Activated naive CD8-positive, alpha-beta T cell treated with anti-CD3 and anti-CD28 coated beads, Interleukin-2, amount 50 U/mL, for 24 hours (primary cell): ENCODE measurements at regions not wholly inside any gene's neighbourhood (a gene's known extent, or its start where the extent isn't known, plus 50 kb on each side); places are given as distances from the start of the nearest gene placed in this dataset.
"Not testable (repeated sequence)": the region's sequence is repeated elsewhere in the genome, so short reads cannot be mapped to it uniquely, and the experiment has no call there.

Experiments
- ATAC-seq: fragments of 150-1000 bp; cut with Tn5 transposase; one replicate; pipeline ENCODE4 v1.10.0; 2021
- DNase-seq: peaks from one replicate; pipeline ENCODE4 v3.0.0; 2021
- H3K27ac Mint-ChIP-seq: one replicate; pipeline ENCODE4 v1.8.0; 2021; ENCODE audit warnings: mild to moderate bottlenecking, mixed read lengths
- H3K27me3 Mint-ChIP-seq: one replicate; pipeline ENCODE4 v1.8.0; 2021; ENCODE audit warnings: mixed read lengths
- H3K36me3 Mint-ChIP-seq: one replicate; pipeline ENCODE4 v1.8.0; 2021; ENCODE audit warnings: low read depth, mixed read lengths
- H3K4me1 Mint-ChIP-seq: one replicate; pipeline ENCODE4 v1.8.0; 2021; ENCODE audit warnings: mixed read lengths
- H3K4me3 Mint-ChIP-seq: one replicate; pipeline ENCODE4 v1.8.0; 2021; ENCODE audit warnings: mild to moderate bottlenecking, moderate library complexity, mixed read lengths
- H3K9me3 Mint-ChIP-seq: one replicate; pipeline ENCODE4 v1.8.0; 2021; ENCODE audit warnings: mixed read lengths

- peaks cover 7% of the 10 kb centered on the region for H3K36me3 Mint-ChIP-seq
- H3K4me1 Mint-ChIP-seq = peaks cover 22% of the 10 kb centered on the region
- no peak overlapping the region for H3K27ac Mint-ChIP-seq
- peaks cover 4% of the 10 kb centered on the region for H3K9me3 Mint-ChIP-seq
- DNase-seq (no peak), ATAC-seq (no peak)
- no peaks in the 10 kb centered on the region for H3K27me3 Mint-ChIP-seq
- H3K4me3 Mint-ChIP-seq = no peak overlapping the region
Observed at GRCh38 chr2:7559791-7560190, 642.6 kb downstream of the RNF144A start.

DNA sequence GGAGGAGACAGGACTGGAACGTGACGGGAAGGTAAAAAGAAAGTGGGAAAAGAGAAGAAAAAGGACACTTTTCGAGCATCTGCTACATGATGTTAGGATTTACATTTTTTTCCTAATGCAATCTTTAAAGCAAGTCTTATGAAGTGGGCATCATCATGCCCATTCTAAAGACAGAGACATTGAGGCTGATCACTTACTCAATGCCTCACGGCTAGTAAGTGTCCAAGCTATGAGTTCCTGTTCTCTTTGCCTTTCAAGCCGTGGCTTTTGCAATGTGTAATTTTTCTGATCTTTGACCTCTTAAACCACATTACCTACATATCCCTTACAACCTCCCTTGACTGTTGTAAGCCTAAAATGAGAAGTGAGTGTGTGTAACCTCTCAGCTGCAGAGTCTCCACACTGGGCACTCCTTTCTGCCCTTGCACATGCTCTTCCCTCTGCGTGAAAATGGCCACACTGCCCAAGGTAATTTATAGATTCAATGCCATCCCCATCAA lies 649.2 kb downstream of the RNF144A start:
- Mint-ChIP-seq H3K4me1 (peaks cover 61% of the 10 kb centered on the region), H3K27me3 (no peaks in the 10 kb centered on the region), H3K27ac (peak overlapping the region; percentile 61)

DNA sequence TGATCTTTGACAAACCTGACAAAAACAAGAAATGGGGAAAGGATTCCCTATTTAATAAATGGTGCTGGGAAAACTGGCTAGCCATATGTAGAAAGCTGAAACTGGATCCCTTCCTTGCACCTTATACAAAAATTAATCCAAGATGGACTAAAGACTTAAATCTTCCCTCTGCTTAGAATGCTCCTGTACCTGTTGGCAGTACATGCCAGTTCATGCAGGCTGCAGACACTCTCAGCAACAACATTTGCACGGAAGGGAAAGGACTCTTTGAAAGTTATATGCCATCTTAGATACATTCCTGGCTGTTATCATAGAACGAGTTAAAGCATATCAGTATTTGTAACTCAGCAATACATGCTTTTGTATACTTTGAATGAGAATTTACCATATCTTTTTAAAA lies 649.9 kb downstream of the RNF144A start:
- not testable (repeated sequence) for DNase-seq, H3K27me3 Mint-ChIP-seq, ATAC-seq
- H3K36me3 Mint-ChIP-seq = peaks cover 27% of the 10 kb centered on the region
- peaks cover 67% of the 10 kb centered on the region for H3K4me1 Mint-ChIP-seq
- peaks cover 18% of the 10 kb centered on the region for H3K9me3 Mint-ChIP-seq
- H3K27ac Mint-ChIP-seq = peak overlapping the region; percentile 61
- peak overlapping the region; percentile 10 for H3K4me3 Mint-ChIP-seq

More for the DNA sequence above, 649.2 kb downstream of the RNF144A start:
- DNase-seq (no peak), ATAC-seq (no peak)
- peaks cover 27% of the 10 kb centered on the region for H3K36me3 Mint-ChIP-seq
- H3K4me3 Mint-ChIP-seq = no peak overlapping the region
- peaks cover 18% of the 10 kb centered on the region for H3K9me3 Mint-ChIP-seq

DNA sequence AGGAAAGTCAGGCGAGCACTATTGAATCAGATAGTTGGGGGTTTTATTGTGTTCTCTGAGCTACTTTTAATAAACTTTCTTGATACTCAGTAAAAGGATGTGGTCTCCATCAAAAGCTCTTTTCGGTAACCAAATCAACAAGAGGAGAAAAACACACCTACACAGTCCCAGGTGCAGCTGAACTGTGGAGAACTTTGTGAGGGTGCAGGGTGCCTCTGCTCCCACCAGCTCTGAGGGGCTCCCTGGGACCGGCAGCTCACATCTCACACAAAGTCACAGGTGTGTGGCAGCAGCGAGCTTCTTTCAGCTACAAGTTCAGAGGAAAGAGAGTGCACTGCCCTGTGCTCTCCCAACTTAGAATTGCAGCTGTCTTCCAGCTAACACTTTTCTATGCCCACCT lies 650.4 kb downstream of the RNF144A start:
- ATAC-seq (peak; percentile 91), DNase-seq (peak; percentile 50)
- H3K4me3 Mint-ChIP-seq = peak overlapping the region; percentile 10
- H3K27me3 Mint-ChIP-seq = no peaks in the 10 kb centered on the region
- H3K27ac Mint-ChIP-seq = peak overlapping the region; percentile 61
- H3K4me1 Mint-ChIP-seq = peaks cover 73% of the 10 kb centered on the region
- peaks cover 27% of the 10 kb centered on the region for H3K36me3 Mint-ChIP-seq
- peaks cover 18% of the 10 kb centered on the region for H3K9me3 Mint-ChIP-seq

GRCh38 chr2:7570247-7570646 lies 653.0 kb downstream of the RNF144A start:
- H3K4me3 Mint-ChIP-seq = no peak overlapping the region
- H3K9me3 Mint-ChIP-seq = peaks cover 14% of the 10 kb centered on the region
- no peaks in the 10 kb centered on the region for H3K27me3 Mint-ChIP-seq
- no peak overlapping the region for H3K27ac Mint-ChIP-seq
- no peak for ATAC-seq
- H3K36me3 Mint-ChIP-seq = peaks cover 20% of the 10 kb centered on the region
- no peak for DNase-seq
- peaks cover 71% of the 10 kb centered on the region for H3K4me1 Mint-ChIP-seq

DNA sequence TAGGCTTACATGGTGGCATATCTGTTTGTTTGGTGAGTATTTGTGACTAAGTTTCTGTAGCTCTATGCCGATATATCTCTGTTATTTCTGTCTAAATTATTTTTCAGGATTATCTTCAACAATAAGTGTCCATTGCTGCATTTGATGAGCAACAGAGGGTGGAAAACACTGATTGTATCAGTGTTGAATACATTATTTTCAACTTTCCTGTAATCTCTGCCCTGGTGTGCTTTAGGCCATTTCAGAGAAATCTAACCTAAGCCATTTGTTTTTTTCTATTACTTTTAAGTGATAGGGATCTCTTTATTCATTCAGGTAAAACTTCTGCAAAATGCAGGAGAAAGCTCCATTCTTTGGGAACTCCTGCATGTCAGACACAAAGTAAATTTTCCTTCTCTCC lies 654.5 kb downstream of the RNF144A start:
- Mint-ChIP-seq H3K27me3 (no peaks in the 10 kb centered on the region), H3K4me1 (peaks cover 58% of the 10 kb centered on the region), H3K9me3 (peaks cover 7% of the 10 kb centered on the region), H3K4me3 (no peak overlapping the region), H3K27ac (peak overlapping the region; percentile 11), H3K36me3 (peaks cover 12% of the 10 kb centered on the region)
- no peak for DNase-seq
- ATAC-seq = no peak

GRCh38 chr2:7572450-7572849 lies 655.2 kb downstream of the RNF144A start:
- no peaks in the 10 kb centered on the region for H3K27me3 Mint-ChIP-seq
- peaks cover 51% of the 10 kb centered on the region for H3K4me1 Mint-ChIP-seq
- H3K4me3 Mint-ChIP-seq = no peak overlapping the region
- peaks cover 15% of the 10 kb centered on the region for H3K36me3 Mint-ChIP-seq
- peak; percentile 60 for ATAC-seq
- peak overlapping the region; percentile 11 for H3K27ac Mint-ChIP-seq
- H3K9me3 Mint-ChIP-seq = peaks cover 9% of the 10 kb centered on the region
- DNase-seq = peak; percentile 38

DNA sequence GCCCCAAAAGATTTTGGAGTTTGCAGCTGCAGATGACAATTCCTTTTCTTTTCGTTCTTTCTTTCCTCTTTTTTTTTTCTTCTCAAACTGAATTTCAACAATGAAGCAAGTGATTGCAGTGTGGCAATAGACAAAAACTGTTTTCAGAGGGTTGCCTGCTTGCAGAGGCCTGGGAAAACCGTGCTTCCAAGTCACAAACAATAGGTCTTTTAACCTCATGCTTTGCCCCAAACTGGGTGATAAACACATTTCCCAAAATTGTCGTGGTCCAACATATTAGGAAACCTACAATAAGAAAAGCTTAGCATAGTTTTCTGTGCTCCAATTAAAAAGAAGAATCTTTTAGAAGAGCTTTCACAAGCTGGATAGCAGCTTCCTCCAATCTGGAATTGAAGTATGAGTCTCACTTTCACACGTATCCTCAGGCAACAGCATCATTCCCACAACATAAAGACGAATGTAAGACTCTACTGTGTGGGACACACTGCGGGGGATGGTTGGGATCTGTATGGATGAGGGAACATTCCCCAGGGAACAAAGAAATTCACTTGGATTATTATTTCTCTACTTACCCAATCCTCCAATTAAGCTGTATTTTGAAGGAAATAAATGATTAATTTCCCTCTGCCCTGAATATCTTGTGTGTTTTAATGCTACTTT lies 656.1 kb downstream of the RNF144A start:
- H3K36me3 Mint-ChIP-seq = peaks cover 22% of the 10 kb centered on the region
- no peaks in the 10 kb centered on the region for H3K27me3 Mint-ChIP-seq
- no peak overlapping the region for H3K4me3 Mint-ChIP-seq
- DNase-seq = no peak
- H3K4me1 Mint-ChIP-seq = peaks cover 42% of the 10 kb centered on the region
- H3K9me3 Mint-ChIP-seq = peaks cover 17% of the 10 kb centered on the region
- no peak for ATAC-seq
- H3K27ac Mint-ChIP-seq = no peak overlapping the region

DNA sequence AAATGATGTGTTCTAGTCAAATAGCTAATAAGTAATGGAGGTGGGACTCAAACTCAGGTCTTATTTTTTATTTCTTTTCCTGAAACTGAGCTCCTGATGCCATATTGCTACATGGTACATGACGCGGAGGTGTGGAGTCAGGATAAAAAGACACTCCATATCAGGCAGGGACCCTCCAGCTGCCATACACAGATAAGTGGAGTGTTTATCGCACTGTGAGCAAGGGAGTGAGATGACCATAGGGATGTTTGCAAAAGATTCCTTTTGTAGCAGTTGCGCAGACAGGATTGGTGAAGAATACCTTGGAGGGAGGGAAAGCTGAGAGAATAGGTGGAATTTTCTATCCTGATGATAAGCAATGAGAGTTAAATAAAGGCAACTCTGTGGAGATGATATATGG lies 657.2 kb downstream of the RNF144A start:
- peaks cover 34% of the 10 kb centered on the region for H3K4me1 Mint-ChIP-seq
- peaks cover 27% of the 10 kb centered on the region for H3K36me3 Mint-ChIP-seq

GRCh38 chr2:7577769-7578168 lies 660.6 kb downstream of the RNF144A start:
- H3K4me1 Mint-ChIP-seq = peaks cover 4% of the 10 kb centered on the region
- H3K9me3 Mint-ChIP-seq = peaks cover 29% of the 10 kb centered on the region
- no peaks in the 10 kb centered on the region for H3K27me3 Mint-ChIP-seq
- no peak overlapping the region for H3K4me3 Mint-ChIP-seq
- H3K36me3 Mint-ChIP-seq = peaks cover 21% of the 10 kb centered on the region
- no peak for DNase-seq
- no peak for ATAC-seq
- no peak overlapping the region for H3K27ac Mint-ChIP-seq

More for the DNA sequence above, 657.2 kb downstream of the RNF144A start:
- ATAC-seq (no peak), DNase-seq (no peak)
- Mint-ChIP-seq H3K27me3 (no peaks in the 10 kb centered on the region), H3K27ac (no peak overlapping the region), H3K9me3 (peaks cover 27% of the 10 kb centered on the region), H3K4me3 (no peak overlapping the region)

DNA sequence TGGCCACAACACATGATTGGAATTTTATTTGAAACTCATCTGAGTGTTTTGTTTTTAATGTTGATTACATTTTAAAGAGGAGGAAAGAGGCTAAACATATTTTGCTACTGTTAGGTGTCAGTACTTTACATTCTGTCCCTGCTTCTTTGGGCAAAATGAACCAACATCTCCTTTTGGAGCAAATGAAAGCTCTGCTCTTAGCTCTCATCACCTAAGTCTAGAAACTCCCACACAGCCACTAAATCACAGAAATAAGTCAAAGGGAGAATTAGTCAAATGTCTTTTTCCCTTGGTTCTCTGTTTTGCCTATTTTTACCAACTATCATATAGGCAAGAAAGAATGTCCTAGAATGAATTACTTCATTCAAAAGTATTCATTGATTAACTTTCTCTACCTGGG lies 666.8 kb downstream of the RNF144A start:
- peaks cover 31% of the 10 kb centered on the region for H3K4me1 Mint-ChIP-seq
- no peak for DNase-seq
- H3K9me3 Mint-ChIP-seq = peaks cover 14% of the 10 kb centered on the region
- ATAC-seq = no peak
- no peak overlapping the region for H3K4me3 Mint-ChIP-seq
- no peaks in the 10 kb centered on the region for H3K27me3 Mint-ChIP-seq
- H3K36me3 Mint-ChIP-seq = peaks cover 1% of the 10 kb centered on the region
- no peak overlapping the region for H3K27ac Mint-ChIP-seq

DNA sequence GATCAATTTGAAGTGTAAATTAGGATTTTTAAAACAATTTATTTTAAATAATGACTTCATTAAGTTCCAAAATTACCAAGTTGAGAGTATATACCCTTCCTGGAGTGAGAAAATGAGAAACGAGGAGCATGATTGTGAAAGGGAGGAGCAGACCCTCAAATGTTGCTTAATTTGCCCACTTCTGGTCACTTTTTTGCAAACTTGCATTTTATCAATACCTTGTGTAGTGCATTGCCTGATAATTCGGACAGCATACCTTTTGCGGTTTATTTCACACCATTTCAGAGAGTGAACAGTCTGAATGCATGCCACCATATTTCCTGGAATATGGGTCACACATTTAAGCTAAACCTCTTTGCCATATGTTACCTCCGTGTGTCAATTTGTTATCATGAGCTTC lies 669.7 kb downstream of the RNF144A start:
- no peak for ATAC-seq
- H3K4me3 Mint-ChIP-seq = no peak overlapping the region

DNA sequence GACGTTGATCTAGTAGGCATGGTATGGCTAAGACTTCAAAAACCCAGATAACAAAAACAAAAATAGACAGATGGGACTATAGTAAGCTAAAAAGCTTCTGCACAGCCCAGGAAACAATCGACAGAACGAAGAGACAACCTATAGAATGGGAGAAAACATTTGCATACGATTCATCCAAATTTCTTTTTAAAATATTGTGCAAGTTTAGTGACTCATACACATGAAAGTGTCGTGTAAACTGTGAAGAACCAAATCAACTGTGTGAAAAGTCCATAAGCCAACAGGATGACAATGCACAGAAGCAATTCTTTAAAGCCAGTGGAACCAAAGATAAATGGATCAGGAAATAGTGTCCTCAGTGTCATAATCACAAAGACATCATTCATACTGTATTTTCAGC lies 671.1 kb downstream of the RNF144A start:
- Mint-ChIP-seq H3K4me3 (no peak overlapping the region), H3K9me3 (peaks cover 13% of the 10 kb centered on the region), H3K36me3 (peaks cover 1% of the 10 kb centered on the region), H3K27me3 (no peaks in the 10 kb centered on the region), H3K27ac (peak overlapping the region; percentile 1), H3K4me1 (peaks cover 41% of the 10 kb centered on the region)
- DNase-seq = no peak
- peak; percentile 85 for ATAC-seq

More for the DNA sequence above, 669.7 kb downstream of the RNF144A start:
- no peaks in the 10 kb centered on the region for H3K27me3 Mint-ChIP-seq
- no peak overlapping the region for H3K27ac Mint-ChIP-seq
- no peak for DNase-seq
- peaks cover 36% of the 10 kb centered on the region for H3K4me1 Mint-ChIP-seq
- H3K9me3 Mint-ChIP-seq = peaks cover 13% of the 10 kb centered on the region
- peaks cover 1% of the 10 kb centered on the region for H3K36me3 Mint-ChIP-seq

DNA sequence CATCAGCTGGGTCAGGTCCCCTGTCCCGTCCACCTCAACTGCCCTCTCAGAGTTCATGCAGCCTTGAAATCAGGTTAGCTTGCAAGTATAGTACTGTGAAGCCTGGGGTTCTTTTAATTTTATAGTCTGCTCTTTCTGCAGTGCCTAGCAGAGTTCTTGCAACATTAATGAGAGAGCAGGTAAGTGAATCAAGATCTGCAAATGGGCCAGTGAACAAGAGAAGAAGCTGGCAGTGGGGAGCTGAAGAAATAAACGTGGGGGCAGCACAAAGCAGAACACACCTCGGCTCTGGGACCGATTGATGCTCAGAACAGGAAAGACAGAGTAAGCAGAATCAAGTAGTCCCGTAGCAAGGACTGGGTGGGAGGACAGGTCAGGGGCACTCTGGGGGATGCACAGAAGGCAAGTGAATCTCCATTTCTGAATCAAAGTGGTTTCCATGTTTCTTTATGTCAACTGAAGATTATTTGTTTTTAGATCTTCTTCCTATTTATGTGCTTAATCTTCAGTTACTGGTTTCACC lies 675.5 kb downstream of the RNF144A start:
- Mint-ChIP-seq H3K4me1 (peaks cover 22% of the 10 kb centered on the region), H3K27me3 (no peaks in the 10 kb centered on the region), H3K4me3 (no peak overlapping the region), H3K36me3 (no peaks in the 10 kb centered on the region), H3K9me3 (peaks cover 4% of the 10 kb centered on the region), H3K27ac (no peak overlapping the region)
- DNase-seq (no peak), ATAC-seq (no peak)

DNA sequence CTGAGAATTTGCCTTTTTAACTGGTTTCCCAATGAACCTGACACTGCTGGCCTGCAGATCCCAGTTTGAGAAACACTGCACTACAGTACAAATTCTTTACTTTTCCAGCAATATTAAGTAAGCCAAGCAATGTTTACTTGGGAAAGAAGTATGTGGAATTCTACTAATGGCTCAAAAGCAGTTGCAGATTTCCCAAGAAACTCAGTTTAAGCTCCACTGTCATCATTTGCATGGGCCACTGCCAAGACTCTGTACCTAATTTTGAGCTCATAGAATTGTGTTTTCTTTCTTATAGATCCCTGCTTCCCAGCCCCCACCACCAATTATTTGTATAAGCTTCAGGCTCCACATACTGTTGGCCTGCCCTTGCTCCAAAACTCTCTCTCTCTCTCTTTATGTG lies 676.1 kb downstream of the RNF144A start:
- Mint-ChIP-seq H3K36me3 (no peaks in the 10 kb centered on the region), H3K4me3 (no peak overlapping the region), H3K4me1 (peaks cover 16% of the 10 kb centered on the region), H3K27me3 (no peaks in the 10 kb centered on the region), H3K27ac (no peak overlapping the region), H3K9me3 (peaks cover 4% of the 10 kb centered on the region)
- no peak for ATAC-seq
- DNase-seq = no peak
